ENCODE measurements at regions not wholly inside any gene's neighbourhood (a gene's known extent, or its start where the extent isn't known, plus 50 kb on each side); places are given as distances from the start of the nearest gene placed in this dataset.

DNA sequence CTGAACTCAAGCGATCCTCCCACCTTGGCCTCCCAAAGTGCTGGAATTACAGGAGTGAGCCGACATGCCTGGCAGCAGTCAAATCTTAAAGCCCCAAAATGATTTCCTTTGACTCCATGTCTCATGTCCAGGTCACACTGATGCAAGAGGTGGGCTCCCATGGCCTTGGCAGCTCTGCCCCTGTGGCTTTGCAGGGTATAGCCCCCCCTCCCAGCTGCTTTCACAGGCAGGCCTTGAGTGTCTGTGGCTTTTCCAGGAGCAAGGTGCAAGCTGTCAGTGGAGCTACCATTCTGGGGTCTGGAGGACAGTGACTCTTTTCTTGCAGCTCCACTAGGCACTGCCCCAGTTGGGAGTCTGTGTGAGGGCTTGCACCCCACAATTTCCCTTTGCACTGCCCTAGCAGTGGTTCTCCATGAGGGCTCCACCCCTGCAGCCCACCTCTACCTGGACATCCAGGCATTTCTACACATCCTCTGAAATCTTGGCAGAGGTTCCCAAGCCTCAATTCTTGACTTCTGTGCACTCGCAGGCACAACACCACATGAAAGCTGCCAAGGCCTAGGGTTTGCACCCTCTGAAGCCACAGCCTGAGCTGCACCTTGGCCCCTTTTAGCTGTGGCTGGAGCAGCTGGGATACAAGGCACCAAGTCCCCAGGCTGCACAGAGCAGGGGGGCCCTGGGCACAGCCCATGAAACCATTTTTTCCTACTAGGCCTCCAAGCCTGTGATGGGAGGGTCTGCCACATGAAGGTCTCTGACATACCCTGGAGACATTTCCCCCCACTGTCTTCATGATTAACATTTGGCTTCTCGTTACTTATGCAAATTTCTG, 79.3 kb upstream of the ARL4D start:
- no peaks in the 10 kb centered on the region for H3K27me3 Mint-ChIP-seq (ENCODE audit: low read depth)
- no peaks in the 10 kb centered on the region for H3K36me3 Mint-ChIP-seq (ENCODE audit: low read depth)
- peaks cover 3% of the 10 kb centered on the region for H3K9me3 Mint-ChIP-seq
- no peak overlapping the region for H3K4me3 Mint-ChIP-seq
- TF ChIP-seq, protein P1, sequence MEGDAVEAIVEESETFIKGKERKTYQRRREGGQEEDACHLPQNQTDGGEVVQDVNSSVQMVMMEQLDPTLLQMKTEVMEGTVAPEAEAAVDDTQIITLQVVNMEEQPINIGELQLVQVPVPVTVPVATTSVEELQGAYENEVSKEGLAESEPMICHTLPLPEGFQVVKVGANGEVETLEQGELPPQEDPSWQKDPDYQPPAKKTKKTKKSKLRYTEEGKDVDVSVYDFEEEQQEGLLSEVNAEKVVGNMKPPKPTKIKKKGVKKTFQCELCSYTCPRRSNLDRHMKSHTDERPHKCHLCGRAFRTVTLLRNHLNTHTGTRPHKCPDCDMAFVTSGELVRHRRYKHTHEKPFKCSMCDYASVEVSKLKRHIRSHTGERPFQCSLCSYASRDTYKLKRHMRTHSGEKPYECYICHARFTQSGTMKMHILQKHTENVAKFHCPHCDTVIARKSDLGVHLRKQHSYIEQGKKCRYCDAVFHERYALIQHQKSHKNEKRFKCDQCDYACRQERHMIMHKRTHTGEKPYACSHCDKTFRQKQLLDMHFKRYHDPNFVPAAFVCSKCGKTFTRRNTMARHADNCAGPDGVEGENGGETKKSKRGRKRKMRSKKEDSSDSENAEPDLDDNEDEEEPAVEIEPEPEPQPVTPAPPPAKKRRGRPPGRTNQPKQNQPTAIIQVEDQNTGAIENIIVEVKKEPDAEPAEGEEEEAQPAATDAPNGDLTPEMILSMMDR (IDR thresholded peaks at IDR 0.05; ENCODE audit: unreplicated experiment in 3 of 3) = no peak
- H3K27ac Mint-ChIP-seq = no peak overlapping the region
- peaks cover 5% of the 10 kb centered on the region for H3K4me1 Mint-ChIP-seq

DNA sequence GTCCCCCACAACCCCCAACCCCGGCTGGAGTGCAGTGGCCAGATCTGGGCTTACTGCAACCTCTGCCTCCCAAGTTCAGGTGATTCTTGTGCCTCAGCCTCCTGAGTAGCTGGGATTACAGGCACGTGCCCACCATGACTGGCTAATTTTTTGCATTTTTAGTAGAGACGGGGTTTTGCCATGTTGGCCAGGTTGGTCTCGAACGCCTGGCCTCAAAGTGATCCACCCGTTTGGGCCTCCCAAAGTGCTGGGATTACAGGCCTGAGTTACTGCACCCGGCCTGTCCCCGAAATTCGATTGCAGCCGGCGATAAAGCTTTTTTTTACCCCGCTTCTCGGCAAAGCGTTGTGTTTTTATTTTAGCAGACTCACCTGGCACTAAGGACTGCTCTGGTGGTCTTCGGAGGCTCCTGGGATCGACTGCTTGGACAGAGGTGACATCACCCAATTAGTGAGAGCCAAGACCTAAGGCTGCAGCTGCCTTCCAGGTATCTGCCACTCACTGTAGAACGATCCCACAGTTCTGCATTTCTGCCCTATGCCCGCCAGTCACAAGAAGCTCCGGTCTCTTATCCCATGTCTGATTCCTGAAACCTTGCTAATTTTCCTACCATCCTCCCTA, 82.2 kb upstream of the ARL4D start:
- Mint-ChIP-seq H3K4me3 (peak overlapping the region in 1 of 3 experiments; percentile 23), H3K9me3 (peaks cover 3% of the 10 kb centered on the region), H3K4me1 (no peaks in the 10 kb centered on the region), H3K36me3 (ENCODE audit: low read depth) (no peaks in the 10 kb centered on the region), H3K27ac (peak overlapping the region in 2 of 3 experiments; percentile 62 to 66), H3K27me3 (ENCODE audit: low read depth) (no peaks in the 10 kb centered on the region)
- TF ChIP-seq, protein P1 (IDR thresholded peaks at IDR 0.05; ENCODE audit: unreplicated experiment in 3 of 3) = no peak

DNA sequence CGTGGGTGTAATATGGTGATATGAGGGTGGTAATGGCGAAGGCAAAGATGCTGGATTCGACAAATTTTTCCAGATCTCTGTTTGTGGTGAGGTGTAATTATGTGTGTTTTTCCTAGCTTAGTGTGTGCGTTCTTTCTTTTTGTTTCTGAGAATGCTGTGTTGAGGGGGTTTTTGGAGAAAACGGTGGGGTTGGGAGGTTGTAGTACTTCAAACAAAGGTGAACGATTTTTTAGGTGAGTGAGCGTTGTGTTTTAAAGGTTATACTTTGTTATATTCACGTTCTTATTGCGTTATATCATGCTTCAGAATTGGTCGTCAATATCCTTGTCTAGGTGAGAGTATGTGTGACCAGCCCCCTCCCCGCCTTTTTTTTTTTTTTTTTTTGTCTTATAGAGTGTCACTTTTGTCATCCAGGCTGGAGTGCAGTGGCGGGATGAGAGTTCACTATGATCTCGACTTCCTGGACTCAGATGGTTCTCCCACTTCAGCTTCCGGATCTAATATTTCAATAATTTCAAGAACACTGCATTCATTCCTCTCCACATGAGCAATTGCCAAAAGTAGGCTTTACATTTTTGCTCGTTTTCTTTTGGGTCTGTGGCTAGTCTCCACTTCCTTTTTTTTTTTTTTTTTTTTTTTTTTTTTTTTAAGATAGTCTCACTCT, 82.2 kb upstream of the RNU2-1 start:
- H3K27ac Mint-ChIP-seq = no peak overlapping the region
- H3K9me3 Mint-ChIP-seq = peaks cover 3% of the 10 kb centered on the region
- TF ChIP-seq, protein P1 (IDR thresholded peaks at IDR 0.05; ENCODE audit: unreplicated experiment in 3 of 3) = no peak
- no peaks in the 10 kb centered on the region for H3K36me3 Mint-ChIP-seq (ENCODE audit: low read depth)
- no peak overlapping the region for H3K4me3 Mint-ChIP-seq
- no peaks in the 10 kb centered on the region for H3K27me3 Mint-ChIP-seq (ENCODE audit: low read depth)
- no peaks in the 10 kb centered on the region for H3K4me1 Mint-ChIP-seq

DNA sequence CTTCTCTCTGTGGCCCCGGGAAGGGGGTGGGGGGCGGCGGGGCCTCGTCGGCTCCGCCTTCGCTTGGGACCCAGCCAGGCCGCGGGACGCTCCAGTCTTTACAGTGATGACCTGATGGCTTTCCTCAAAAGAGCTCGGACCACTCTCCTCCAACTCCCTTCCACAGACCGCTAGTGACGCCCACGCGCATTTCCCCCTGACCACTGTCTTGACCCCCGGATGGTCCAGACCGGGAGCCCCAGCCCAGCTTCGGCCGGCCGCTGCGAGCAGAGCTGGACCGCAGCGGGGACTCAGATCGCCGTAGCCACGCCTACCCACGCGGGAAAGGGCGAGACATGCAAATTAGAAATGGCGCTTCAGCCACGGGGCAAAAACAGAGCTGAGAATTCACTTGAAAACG, 81.6 kb upstream of the RNU2-1 start:
- Mint-ChIP-seq H3K4me1 (no peaks in the 10 kb centered on the region), H3K27ac (no peak overlapping the region), H3K9me3 (peaks cover 3% of the 10 kb centered on the region), H3K36me3 (ENCODE audit: low read depth) (no peaks in the 10 kb centered on the region), H3K27me3 (ENCODE audit: low read depth) (no peaks in the 10 kb centered on the region), H3K4me3 (no peak overlapping the region)
- TF ChIP-seq, protein P1 (IDR thresholded peaks at IDR 0.05; ENCODE audit: unreplicated experiment in 3 of 3) = no peak

DNA sequence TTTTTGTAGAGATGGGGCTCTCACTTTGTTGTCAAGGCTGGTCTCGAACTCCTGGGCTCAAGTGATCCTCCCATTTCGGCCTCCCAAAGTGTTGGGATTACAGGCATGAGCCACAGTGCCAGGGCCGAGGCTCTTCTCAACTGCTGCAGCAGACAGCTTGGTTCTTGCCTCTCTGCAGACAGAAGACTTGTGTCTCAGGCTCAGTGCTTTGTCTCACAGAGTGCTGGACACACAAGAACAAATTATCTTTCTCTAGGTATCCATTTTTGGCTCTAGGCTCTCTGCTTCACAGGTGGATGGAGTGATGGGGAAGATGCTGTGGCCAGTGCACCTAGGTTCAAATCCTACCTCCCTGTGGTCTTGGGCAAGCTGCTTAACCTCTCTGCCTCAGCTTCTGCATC, 80.8 kb upstream of the RNU2-1 start:
- TF ChIP-seq, protein P1 (IDR thresholded peaks at IDR 0.05; ENCODE audit: unreplicated experiment in 3 of 3) = no peak
- no peaks in the 10 kb centered on the region for H3K4me1 Mint-ChIP-seq
- H3K9me3 Mint-ChIP-seq = no peaks in the 10 kb centered on the region
- H3K27me3 Mint-ChIP-seq (ENCODE audit: low read depth) = no peaks in the 10 kb centered on the region
- H3K27ac Mint-ChIP-seq = no peak overlapping the region
- H3K36me3 Mint-ChIP-seq (ENCODE audit: low read depth) = no peaks in the 10 kb centered on the region
- H3K4me3 Mint-ChIP-seq = no peak overlapping the region
